NCI-H774 (cell line): ENCODE measurements at regions not wholly inside any gene's neighbourhood (a gene's known extent, or its start where the extent isn't known, plus 50 kb on each side); places are given as distances from the start of the nearest gene placed in this dataset.
"Not testable (repeated sequence)": the region's sequence is repeated elsewhere in the genome, so short reads cannot be mapped to it uniquely, and the experiment has no call there.

Experiments
- DNase-seq: peaks from one replicate; lab custom pipeline; 2025; lab: John Stamatoyannopoulos, UW

DNA sequence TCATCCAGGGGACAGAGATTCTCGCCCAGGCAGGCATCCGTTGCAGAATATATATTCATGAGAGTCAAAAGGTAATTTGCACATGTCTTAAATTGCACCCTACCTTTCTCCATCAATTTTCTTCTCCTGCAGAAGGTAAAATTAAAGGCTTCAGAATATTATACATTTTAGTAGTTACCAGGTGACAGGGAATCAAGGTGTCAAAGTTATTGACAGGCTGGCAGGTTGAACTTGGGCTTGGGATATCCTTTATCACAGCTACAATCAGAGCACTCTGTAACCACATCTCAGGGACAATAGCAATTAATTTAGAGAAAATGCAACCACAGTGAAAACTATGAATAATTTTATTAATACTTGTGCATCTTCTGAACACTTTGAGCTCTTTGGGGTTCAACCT lies 66.9 kb upstream of the GSC start:
- no peak for DNase-seq

DNA sequence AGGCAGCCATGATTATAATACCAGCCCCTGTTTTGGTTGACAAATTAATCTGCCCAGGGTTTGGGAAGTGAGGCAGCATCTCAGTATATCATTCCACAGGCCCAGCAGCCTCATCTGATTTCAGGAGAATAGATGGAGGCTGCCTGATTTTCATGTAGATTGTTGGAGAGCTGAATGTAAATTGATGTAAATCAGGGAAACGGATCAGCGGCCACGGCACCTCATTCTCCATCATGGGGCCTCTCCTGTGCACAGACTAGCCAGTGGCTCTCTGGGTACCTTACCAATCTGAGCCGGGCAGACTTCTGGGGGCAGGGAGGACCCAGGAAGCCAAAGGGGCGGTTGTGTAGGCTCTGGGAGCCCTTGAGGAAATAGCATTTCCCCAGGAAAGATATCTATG lies 63.7 kb upstream of the GSC start:
- no peak for DNase-seq

DNA sequence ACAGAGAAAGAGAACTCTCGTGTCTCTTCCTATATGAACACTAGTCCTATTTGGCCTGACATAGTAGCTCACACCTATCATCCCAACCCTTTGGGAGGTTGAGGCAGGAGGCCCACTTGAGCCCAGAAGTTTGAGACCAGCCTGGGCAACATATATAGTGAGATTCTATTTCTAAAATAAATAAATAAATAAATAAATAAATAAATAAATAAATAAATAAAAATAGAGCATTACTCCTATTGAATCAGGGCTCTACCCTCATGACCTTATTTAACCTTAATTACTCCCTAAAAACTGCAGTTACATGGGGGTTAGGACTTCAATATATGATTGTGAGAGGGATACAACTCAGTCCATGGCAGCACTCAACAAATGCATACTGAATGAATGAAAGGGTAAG lies 61.2 kb upstream of the GSC start:
- no peak for DNase-seq

DNA sequence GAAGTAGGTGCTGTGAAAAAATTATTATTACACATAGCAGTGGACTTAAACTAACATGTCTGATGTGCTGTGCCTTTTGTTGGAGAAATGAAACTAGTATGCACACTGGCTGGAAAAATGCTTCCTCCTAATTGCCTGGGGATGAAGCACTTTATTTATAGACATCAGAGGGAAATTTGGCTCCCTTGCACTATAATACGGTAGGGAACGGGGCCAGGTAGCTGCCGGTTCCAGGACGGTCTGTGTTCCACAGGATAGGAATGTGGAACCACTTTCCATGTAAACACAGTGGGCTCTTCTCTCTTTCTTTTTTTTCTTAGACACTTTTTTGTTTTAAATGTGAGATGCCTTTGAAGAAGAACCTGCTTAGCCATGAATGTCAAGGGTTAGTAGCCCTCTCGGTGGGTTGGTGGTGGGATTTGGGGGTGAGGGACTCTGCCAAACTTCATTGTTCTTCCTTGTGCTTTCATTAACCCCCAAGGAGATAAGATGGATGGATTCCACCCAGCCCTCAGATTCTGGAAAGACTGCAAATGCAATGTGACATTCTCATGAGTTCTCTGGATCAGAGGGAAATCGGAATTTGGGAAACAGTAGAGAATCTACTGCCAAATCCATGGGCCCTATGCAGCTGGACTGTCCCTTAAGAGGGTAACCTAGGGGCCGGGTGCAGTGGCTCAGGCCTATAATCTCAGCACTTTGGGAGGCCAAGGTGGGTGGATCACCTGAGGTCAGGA lies 58.0 kb upstream of the GSC start:
- no peak for DNase-seq

DNA sequence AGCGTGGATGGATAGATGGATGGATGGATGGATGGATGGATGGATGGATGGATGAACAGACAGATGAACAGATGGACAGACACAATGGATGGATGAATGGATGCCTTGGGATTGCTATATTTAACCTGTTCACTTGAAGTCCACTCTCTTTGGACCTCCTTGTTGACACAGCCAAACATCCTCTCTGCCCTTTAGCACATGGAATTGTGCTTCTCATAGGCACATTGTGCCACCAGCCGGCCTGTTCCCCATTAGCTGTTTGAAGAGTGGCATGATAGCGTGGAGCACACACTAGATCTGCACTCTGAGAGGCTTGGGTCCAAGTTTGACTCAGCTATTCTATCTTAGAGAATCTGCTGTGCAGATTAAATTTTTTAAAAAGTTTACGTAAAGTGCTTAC lies 56.9 kb upstream of the GSC start:
- no peak for DNase-seq

DNA sequence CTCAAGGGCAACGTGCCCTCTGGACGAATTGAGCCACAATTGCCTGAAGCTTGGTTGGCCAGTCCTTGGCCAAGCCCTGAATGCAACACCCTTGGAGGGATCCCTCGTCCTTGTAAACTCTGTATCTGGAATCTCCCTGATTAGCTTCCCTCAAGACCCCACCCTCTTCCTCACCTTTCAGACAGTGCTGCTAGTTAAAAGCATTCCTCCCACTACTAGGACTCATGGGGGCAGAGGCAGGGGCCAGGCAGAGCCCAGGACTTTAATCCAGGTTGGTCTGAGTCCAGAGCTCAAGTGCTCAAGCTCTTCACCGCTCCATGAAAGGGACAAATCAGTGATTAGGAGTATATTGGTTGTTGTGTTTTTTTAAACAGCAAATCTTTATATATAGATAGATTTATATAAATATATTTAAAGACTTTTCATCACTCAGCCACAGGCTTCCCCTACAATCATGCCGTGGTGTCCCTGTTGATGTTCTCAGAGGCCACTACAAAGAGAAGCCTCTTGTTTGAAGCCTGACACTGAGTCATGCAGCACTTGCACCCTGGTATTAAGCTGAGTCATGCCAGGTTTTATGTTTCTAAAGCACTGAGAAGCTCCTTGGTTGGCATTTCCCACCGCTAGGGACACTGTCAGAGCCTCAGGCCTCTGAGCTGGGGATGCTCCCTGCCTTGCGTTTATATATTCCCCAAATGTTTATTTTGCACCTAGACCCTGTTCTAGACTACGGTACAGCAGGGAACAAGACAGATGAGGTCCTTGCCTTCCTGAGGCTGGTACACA lies 53.8 kb upstream of the GSC start:
- no peak for DNase-seq

DNA sequence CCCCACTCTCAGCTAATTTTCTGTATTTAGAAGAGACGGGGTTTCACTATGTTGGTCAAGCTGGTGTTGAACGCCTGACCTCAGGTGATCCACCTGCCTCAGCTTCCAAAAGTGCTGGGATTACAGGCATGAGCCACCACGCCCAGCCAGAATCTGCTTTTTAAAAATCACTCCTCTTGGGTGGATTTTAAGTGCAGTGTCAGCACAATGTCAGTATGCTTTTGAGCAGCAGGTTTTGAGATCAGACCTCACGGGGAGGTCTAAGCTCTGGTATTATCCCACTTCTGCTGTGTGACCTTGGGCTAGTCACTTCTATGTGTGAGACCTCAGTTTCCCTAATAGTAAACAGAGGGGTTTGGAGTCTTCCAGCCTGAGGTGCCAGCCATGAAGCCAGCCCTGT lies 51.8 kb upstream of the GSC start:
- DNase-seq = no peak

DNA sequence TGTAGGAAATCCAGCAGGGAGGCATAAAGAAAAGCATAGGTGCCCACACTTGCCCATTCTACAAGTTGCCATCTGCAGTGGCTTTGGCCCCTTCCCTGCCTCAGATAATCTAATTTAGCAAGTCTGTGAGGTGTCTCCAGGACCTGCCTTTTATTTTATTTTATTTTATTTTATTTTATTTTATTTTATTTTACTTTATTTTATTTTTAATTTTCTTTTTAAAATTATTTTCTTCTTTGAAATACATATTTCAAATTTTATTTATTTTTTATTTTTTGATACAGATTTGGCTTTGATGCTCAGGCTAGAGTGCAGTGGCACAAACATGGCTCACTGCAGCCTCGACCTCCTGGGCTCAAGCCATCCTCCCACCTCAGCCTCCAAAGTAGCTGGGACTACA lies 51.0 kb upstream of the GSC start:
- not testable (repeated sequence) for DNase-seq
